Activated effector memory CD4-positive, alpha-beta T cell treated with anti-CD3 and anti-CD28 coated beads, Interleukin-2, amount 50 U/mL, for 16 hours (primary cell): ENCODE measurements at regions not wholly inside any gene's neighbourhood (a gene's known extent, or its start where the extent isn't known, plus 50 kb on each side); places are given as distances from the start of the nearest gene placed in this dataset.
A peak's percentile ranks its signal among the peaks of the same experiment; 100 is the strongest.

Source experiments
- DNase-seq: peaks from one replicate; pipeline ENCODE4 v3.0.0-alpha.2; 2020

- DNase-seq, result peak; percentile 25
These were observed 81.0 kb upstream of the INSIG1 start for GRCh38 chr7:155216475-155217272.

DNA sequence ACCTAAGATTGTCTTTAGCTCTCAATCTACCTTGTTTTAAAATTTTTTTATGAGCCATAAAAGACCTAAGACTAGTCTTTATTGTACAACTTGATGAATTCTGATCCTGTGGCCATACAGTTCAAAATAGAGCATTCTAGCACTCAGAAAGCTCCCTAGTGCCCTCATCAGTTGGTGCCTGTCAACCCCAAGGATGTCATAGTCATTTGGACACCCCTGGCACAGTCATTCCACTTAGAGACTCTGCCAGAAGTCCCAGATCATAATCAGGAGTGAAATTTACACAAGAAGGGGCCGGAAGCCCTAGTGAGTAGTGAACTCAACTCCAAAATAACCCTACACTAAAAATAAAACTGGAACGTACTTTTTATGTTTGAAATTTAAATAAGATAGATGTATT, 80.0 kb upstream of the INSIG1 start:
- peak; percentile 61 for DNase-seq

GRCh38 chr7:155218276-155219153, 79.2 kb upstream of the INSIG1 start:
- peak; percentile 51 for DNase-seq

DNA sequence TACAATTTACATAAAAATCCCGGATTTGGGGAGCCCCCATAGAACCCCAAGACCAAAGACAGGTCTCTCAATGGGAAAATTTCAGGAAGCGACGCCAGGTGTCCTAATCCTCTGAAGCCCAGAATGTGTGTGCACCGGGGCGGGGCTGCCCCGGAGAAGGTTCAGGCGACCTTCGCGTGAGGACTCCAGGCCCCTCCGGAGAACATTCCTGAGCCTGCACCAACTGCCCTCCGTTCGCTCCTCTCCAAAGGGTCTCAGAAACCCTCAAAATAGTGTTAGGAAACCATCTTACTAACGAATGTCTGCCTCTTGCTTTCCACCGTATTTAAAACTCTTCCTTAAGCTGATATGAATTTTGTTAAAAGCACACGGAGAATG, 78.5 kb upstream of the INSIG1 start:
- DNase-seq, result peak; percentile 43

- peak; percentile 61 for DNase-seq
These were observed 77.5 kb upstream of the INSIG1 start for GRCh38 chr7:155219947-155220769.

DNA sequence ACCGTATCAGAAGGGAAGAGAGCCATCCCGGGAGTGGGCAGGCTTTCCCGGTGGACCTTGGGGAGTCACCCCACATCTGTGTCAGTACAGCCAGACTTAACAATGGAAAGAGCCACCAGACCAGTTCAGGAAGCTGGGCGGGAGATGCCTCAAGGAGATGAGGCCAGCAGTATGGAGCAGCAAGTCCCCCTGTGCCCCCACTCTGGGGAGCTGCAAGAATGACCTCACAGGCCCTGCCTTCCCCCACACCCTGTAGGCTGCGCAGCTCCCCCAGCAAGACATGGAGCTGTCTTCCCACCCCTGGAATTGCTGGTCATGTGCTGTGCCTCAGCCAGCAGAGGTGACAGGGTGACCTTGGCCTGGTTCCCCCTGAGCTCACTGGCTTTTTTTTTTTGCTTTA, 76.8 kb upstream of the INSIG1 start:
- DNase-seq, result no peak

DNA sequence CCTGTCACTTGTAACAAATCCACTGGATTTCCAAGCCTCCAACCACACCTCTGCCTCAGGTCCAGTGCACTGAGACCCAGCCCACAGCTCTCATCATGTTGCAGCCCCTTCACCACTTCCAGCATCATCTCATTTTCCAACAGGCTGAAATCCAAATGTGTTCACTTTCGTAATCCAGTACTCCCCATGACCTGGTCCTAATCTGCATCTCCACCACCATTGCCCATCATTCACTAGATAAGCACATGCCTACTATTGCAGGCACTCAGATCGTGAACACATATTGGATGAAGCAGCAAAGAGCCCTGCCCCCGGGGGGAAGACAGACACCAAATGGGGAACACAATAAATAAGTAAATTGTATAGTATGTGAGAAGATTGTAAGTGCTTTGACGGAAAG, 76.1 kb upstream of the INSIG1 start:
- no peak for DNase-seq

GRCh38 chr7:155222061-155222460, 75.6 kb upstream of the INSIG1 start:
- no peak for DNase-seq

GRCh38 chr7:155222573-155222972, 75.1 kb upstream of the INSIG1 start:
- DNase-seq, result no peak

DNA sequence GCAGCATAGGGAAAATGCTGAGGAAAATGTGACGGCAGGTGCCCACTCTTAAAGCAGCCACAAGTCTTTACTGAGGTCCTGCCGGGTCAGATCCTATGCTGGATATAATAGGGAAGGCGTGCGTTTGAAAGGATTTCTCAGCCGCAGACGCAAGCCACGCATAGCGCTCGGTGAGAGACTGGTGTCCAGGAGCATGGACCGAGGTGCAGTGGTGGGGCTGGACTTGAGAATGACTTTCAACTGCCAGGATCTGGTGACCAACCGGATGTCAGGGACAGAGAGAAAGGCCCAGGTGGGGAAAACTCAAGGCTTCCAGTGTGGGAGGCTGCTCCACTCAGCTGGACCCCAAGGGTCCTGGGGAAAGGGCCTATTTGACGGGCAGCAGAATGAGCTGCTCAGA, 74.7 kb upstream of the INSIG1 start:
- DNase-seq, result no peak

DNA sequence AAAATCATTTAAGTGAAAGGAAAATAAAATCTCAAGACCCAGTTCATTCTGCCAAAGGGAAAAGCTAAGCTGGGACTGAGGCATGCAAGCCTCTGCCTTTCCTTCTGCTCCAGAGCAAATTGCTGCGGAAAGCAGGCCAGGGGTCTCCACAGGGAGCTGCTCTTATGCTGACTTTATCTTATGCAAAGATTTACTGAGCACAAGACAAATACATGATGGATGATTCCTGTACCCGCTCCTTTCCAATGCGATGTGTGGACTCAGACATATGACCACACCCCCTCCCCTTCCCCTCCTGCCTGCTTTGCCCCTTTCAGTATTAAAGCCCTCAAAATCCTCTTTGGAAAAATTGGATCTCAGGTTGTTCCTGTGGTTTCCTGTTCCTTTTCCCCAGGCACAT, 74.2 kb upstream of the INSIG1 start:
- no peak for DNase-seq

DNA sequence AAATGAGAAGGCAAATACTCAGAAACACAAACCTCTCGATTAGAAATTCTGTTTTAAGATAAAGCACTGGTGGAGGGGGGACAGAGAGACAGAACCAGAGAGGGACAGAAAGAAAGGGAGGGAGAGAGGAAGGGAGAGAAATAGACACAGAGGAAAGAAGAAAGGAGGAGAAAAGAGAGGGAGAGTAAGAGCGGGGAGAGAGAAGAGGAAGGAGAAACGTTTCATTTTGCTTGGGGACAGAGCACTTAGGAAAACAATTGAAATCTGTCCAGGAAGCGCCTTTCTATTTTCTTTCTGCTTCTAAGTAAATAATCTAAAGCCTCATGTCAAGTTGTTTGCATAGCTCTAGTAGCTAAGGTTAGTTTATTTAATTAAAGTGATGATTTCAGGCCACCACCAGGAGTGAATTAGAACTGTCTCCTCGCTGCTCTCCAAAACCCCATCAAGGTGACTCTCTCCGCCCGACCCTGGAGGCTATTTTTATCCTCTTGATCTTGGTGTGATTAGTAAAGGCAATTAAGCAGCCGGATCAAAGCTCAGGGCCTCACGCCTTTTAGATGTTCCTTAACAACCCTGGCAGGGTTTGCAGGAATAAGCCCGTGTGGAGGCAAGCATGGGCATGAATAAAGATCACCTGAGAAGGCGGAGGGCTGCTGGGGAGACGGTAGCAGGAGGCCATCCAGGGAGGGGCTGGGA, 73.4 kb upstream of the INSIG1 start:
- no peak for DNase-seq

GRCh38 chr7:155225095-155225494, 72.6 kb upstream of the INSIG1 start:
- DNase-seq, result no peak

DNA sequence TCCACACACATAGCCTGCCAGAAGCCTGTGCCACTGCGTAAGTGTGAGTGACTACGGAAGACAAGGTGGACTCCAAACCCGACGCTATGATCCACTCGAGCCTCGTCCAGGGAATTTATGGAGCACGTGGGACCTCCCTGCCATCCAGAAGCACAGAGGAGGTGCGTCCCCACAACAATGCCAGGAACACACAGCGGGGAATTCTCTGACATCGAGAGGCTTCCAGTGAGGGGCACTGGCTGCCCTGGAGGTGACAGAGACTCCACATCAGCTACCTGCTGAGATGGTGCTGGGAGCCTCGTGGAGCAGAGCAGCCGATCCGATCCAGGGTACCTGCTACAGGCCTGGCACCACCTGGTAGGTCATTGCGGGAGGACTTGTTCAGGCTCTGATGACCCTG, 72.2 kb upstream of the INSIG1 start:
- DNase-seq, result no peak

- no peak for DNase-seq
These were observed 71.2 kb upstream of the INSIG1 start for GRCh38 chr7:155226261-155227003.

GRCh38 chr7:155227004-155227787, 70.5 kb upstream of the INSIG1 start:
- DNase-seq, result no peak

GRCh38 chr7:155227788-155228458, 69.8 kb upstream of the INSIG1 start:
- DNase-seq, result no peak

GRCh38 chr7:155228459-155228845, 69.2 kb upstream of the INSIG1 start:
- no peak for DNase-seq

- DNase-seq, result no peak
These were observed 68.8 kb upstream of the INSIG1 start for GRCh38 chr7:155228894-155229293.

- no peak for DNase-seq
These were observed 68.0 kb upstream of the INSIG1 start for GRCh38 chr7:155229548-155230168.
